Ovary (tissue), 3 donors: ENCODE measurements at regions not wholly inside any gene's neighbourhood (a gene's known extent, or its start where the extent isn't known, plus 50 kb on each side); places are given as distances from the start of the nearest gene placed in this dataset.

ENCODE experiments used
- CTCF ChIP-seq, 3 donors: fragments of 450-650 bp in 2 of 3; fragments of 200-600 bp in 1 of 3; IDR thresholded peaks; one replicate each; pipeline versions ENCODE4 v1.5.1 to v1.8.0; 2016 to 2022; ENCODE audit warnings: antibody characterized with exemption in 3 of 3, mild to moderate bottlenecking in 1 of 3
- EP300 ChIP-seq: sonication (generic); formaldehyde crosslinking; IDR thresholded peaks from one replicate; pipeline ENCODE4 v1.6.1; 2017; ENCODE audit warnings: antibody characterized with exemption
- POLR2A ChIP-seq: fragments of 450-650 bp; IDR thresholded peaks from one replicate; pipeline ENCODE4 v1.6.1; 2017; ENCODE audit warnings: antibody characterized with exemption, mild to moderate bottlenecking, moderate library complexity
- donor health status: DM: no; HTN: no; CAD: no.

- TF ChIP-seq CTCF (IDR thresholded peaks at IDR 0.05) (no peak), POLR2A (no peak), EP300 (no peak)
Measured at GRCh38 chrX:4800756-4801155, 1087.3 kb upstream of the PRKX start.
